GM12873 (cell line): ENCODE measurements at regions not wholly inside any gene's neighbourhood (a gene's known extent, or its start where the extent isn't known, plus 50 kb on each side); places are given as distances from the start of the nearest gene placed in this dataset.

Experiments used
- CTCF ChIP-seq: IDR thresholded peaks from 2 replicates; pipeline ENCODE4 v1.5.1; 2012; ENCODE audit warnings: low read depth, mild to moderate bottlenecking, moderate library complexity, low read length, control low read depth; ENCODE audit not compliant: insufficient read depth; ENCODE audit errors: missing control alignments

DNA sequence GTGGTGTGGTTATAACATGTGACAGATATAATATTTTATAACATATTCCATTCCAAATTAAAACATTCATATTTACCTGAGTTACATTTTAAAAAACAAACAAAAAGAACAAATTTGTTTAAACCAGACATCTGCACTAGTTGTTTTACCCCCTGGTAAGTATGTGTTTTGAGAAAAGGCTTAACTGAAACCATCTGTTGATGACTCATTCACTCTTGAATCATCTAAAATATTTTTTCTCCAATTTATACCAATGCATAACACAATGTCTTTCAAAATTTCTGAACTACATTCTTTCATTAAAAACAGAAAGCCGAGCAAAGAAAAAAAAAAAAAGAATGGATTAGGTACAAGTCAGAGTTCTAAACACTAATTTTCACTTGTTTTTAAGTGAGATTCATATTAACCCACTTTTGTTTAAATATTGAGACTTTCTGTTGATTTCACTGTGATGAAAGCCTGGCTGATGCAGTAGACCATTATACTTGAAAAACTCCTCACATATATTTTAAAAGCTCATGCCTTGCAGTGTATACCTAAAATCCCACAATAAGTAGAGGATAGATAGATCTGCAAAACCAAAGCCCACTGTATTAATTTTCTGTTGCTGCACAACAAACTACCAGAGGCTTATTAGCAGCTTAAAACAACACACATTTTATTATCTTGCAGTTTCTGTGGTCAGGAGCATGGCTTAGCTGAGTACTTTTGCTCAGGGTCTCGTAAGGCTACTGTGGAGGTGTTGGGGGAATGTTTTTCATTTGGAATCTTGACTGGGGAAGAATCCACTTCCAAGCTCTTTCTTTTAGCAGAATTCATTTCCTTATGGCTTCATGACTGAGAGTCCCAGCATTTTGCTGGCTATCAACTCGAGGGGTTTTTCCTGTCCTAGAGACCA is 221.5 kb downstream of the PCDH18 start:
- no peak for TF ChIP-seq CTCF

GRCh38 chr4:137310166-137310565 is 222.1 kb downstream of the PCDH18 start:
- no peak for TF ChIP-seq CTCF

- TF ChIP-seq CTCF = no peak
Observed at GRCh38 chr4:137309424-137309823, 222.9 kb downstream of the PCDH18 start.

DNA sequence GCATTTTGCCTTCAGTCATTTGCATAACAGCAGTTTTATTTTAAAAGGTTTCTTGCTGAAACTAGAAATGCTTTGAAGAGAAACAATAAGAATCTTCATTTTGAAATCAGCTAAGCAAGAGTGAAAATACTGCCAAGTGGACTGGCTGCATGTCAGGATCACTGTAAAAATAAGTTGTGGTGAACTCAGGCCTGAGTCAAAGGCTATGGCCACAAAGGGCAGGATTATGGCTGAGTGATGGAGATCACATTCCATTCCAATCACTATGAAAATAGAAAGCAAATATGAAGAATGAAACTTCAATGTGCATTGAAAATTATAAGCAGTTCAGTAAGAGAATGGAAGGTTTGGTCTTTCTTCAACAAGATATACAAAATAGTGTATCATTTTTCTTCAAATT is 224.5 kb downstream of the PCDH18 start:
- TF ChIP-seq CTCF = no peak

- TF ChIP-seq CTCF = no peak
Observed at GRCh38 chr4:137300776-137301175, 231.5 kb downstream of the PCDH18 start.

GRCh38 chr4:137299281-137299680 is 233.0 kb downstream of the PCDH18 start:
- TF ChIP-seq CTCF = no peak

DNA sequence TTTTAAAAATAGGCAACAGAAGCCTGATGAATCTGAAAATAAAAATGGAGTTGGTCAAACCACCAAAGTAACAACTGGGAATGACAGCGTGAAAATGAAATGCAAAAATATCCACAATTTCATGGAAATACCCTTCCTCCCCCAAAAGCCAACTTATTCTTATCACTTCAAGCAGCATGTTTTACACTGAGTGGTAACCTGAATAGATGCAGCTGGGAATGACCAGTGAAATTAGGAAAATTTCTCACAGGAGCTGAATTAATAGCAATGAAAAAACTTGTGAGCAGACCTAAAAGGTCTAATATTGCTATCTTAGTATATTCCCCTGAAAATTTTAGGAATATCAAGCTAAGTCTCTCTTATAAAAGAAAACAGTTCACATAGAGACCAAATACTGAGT is 239.0 kb downstream of the PCDH18 start:
- TF ChIP-seq CTCF = no peak
